ENCODE measurements at regions not wholly inside any gene's neighbourhood (a gene's known extent, or its start where the extent isn't known, plus 50 kb on each side); places are given as distances from the start of the nearest gene placed in this dataset.

DNA sequence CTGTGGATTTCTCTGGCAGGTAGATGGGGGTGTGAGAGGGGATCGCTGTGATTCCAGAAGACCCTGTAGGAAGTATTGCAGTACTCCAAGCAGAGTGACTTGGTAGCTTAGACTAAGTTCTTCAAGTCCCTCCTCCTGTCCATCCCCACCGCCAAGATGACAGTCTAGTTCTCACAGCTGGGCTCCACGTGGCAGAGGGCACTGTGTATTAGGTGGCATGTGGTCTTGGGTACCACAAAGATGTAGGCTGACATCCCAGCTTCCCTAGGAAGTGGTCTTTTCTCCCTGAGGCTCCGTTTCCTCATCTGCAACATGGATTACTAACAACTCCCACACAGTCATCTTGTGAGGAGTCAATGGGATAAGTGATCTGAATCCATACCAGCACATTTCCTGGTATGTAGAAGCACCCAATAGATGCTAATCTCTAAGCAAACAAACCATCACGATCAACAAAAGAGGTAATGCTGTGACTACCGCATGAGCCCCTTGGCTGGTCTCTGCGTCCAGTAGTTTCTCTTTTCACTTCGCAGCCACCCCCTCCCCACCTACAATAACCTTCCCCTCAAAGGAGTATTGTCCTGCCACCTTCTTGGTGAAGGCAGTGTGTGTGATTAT is 349.1 kb upstream of the EEF2KMT start:
- DNase-seq, result no peak

DNA sequence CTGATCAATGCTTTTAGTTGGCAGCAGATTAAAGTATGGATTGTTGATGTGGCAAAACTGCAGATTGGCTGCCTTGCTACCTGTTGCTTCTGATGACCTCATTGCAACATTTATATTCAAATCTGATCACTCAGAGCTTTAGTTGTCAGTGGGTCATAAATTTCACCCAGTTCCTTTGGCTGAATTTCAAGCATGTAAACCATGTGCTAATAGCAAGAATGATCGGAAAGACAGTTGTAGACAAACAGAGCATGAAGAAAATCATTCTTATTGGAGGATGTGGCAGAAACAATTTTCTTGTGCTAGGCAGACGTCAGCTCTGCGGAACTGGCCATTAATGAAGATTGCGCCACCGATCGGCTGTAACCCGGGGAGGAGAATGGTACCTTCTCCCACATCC is 346.6 kb upstream of the EEF2KMT start:
- no peak for DNase-seq

DNA sequence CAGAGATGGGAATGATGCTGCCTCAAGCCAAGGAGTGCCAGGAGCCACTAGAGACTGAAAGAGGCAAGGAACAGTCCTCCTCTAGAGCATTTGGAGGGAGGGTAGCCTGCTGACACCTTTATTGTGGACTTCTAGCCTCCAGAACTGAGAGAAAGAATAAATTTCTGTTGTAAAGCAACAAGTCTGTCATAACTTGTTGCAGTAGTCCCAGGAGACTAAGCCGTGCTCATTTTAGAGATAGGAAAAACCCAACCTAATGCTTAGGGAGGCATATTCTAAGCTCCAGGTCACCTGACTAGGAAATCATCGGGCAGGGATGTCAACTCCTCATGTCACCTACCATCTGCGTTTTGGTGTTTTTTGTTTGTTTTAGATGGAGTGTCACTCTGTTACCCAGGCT is 345.4 kb upstream of the EEF2KMT start:
- no peak for DNase-seq

DNA sequence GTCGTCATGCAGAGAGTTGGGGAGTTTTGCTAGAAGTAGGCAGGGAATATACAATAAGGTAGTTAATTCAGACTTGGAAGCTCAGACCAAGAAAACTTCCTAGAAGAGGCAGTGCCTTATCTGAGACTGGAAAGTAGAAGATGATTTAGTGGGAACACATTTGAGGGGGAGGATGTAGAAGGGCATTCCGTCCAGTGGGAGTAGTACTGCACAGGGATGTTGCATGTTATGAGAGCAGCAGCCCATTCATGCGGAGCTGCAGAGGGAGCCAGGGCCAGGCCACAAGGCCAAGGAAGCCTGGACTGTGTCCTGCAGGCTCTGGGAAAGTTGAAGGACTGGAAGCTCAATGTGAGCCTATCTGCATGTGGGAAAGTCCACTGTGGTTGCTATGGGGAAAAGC is 344.5 kb upstream of the EEF2KMT start:
- no peak for DNase-seq

DNA sequence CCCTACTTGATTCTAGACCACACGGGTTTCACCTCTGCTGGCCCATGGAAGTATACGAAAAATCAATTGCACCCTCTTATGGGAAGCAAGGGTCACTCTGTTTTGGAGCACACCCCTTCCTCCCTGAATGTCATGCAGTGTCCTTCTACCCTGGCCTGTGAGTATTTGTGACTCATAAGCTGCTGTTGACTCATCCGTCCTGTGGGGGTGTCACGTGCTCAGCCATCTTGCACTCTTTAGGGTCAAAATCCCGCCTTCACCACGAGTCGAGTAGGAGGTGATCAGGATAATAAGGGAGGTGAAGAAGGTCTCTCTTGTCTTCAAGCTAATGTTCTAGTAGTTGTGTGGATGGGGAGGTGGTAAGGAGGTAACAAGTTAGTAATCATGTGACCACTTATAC is 341.0 kb upstream of the EEF2KMT start:
- no peak for DNase-seq

DNA sequence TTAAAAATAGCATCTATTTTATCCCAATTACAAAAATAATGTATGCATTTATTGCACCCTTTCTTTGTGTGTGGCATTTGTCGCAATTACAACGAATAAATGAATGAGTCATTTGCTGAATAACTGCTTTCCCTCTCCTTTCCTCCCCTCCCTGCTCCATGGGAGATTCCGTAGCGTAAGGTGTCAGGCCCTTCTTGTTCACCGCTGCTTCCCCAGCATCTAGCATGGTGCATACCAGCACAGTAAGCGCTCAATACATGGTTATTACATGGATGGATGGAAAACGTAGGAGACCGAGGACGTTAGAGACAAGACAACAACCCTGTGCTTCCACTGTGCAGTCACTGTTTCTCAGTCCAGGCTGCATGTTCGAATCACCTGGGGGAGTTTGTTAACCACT is 336.0 kb upstream of the EEF2KMT start:
- DNase-seq, result no peak

DNA sequence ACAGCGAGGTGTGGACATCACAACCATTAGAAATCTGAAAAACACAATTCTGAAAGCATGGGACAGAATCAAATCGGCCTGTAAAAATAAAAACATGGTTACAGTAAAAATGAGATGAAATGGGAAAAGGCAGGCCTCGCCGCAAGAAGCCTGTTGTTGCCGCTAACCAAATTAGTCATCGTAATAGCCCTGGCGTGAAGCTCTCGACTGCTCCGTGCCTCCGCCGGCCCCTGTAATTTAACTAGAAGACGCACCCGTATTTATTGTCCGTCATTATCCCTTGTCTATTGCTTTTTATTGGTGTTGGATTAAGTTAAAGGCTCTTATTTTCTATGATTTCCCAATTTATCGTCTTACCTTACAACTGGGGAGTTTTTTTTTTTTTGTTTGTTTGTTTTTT is 334.6 kb upstream of the EEF2KMT start:
- no peak for DNase-seq

DNA sequence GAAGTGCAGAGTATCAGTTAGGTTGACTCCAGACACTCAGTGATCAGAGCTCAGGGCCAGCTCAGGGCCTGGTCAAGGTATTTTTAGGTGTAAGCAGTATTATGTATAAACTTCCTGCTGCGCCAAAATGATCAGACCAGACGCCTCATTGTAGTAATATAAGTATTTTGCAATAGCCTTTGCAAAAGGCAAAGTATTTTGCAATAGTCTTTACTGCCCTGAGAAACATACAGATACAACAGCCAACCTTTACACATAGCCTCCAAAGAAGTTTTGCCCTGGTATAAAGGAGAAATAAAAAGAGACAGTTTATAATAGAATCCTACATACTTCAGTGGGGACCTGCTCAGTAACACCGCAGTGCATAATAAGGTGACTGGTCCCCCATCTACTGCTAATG is 333.0 kb upstream of the EEF2KMT start:
- DNase-seq, result no peak

DNA sequence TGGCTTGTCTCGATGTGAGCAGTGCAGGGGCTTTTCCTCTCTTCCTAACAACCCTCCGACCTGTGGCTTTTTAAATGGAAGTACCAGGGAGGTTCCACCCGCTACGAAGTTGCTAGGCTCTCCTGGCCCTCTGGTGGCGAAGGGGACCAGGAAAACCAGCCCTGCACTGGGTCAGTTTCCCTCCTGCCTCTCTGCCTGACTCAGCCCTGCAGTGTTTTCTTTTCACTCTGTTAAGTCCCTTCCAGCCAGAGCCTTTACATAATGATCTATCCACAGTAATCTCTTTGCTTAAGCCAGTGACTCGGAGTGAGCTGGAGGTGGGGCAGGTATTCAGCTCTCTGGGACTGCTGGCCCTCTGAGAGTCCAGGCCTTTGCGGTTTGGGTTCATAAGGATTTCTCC is 331.3 kb upstream of the EEF2KMT start:
- no peak for DNase-seq

DNA sequence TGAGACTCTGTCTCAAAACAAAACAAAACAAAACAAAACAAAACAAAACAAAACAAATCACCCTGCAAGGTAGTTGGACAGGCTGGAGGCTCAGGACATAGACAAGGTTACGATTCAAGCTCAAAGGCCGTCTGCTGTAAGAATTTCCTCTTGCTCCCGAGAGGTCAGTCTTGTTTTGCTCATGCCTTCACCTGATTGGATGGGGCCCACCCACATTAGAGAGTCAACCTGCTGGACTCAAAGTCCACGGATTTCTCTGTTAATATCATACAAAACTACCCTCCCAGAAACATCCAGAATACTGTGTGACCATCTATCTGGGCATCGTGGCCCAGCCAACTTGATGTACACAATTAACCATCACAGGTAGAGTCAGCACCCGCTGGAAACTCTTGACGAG is 330.0 kb upstream of the EEF2KMT start:
- DNase-seq, result no peak

DNA sequence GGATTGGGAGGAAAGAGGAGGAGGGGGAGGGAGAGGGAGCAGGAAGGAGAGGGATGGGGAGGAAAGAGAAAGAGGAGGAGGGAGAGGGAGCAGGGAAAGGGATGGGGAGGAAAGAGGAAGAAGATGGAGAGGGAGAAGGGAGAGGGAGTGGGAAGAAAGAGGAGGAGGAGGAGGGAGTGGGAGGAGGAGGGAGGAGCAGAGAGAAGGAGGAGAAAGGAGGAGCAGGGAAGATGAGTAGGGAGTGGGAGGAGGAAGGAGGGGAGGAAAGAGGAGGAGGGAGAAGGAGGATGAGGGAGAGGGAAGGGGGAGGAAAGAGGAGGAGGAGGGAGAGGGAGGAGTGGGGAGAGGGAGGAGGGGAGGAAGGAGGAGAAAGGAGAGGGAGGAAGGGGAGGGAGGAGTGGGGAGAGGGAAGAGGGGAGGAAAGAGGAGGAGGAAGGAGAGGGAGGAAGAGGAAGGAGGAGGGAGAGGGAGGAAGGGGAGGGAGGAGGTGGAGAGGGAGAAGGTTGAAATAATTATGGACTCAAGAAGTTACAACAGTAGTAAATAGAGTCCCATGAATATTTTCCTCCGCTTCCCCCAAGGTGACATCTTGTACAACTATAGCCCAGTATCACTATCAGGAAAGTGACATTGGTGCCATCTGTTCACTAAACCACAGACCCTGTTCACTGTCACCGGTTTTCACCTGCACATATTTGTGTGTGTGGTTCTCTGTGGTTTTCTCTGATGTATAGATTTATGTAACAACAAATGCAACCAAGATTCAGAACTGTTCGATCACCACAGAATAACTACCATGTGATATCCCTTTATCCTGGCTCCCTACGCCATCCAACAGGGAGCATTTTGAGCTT is 325.3 kb upstream of the EEF2KMT start:
- DNase-seq, result no peak

DNA sequence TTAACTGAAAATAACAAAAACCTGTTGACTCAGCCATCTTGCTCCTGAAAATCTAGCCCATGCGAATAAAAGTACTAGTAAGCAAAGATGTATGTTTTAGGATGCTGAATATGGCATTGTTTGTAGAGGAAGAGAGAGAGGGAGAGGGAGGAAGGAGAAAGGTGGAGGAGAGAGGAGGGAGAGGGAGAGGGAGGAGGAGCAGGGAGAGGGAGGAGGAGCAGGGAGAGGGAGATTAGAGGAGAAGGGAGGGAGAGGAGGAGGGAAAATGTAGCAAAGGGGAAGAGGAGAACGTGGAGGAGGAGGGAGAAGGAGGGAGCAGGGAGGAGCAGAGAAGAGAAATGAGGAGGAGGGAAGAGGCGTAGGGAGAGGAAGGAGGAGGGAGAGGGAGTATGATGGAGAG is 324.5 kb upstream of the EEF2KMT start:
- no peak for DNase-seq

DNA sequence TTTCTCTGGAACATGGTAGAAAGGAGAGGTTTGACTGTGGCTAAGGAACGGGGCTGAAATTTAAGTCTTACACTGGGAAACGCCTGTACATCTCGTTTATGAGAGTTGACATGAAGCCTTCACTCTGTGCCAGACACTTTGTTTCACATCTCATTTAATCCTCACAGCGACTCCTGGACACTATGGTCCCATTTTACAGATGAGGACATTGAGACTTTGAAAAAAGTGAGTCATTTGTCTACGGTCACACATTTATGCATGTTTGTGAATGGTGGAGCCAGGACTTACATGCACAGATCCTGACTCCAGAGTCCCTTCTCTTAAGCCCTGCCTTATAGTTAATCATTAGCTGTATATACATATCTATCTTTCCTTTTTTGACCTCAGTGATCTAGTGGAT is 318.4 kb upstream of the EEF2KMT start:
- DNase-seq, result no peak

DNA sequence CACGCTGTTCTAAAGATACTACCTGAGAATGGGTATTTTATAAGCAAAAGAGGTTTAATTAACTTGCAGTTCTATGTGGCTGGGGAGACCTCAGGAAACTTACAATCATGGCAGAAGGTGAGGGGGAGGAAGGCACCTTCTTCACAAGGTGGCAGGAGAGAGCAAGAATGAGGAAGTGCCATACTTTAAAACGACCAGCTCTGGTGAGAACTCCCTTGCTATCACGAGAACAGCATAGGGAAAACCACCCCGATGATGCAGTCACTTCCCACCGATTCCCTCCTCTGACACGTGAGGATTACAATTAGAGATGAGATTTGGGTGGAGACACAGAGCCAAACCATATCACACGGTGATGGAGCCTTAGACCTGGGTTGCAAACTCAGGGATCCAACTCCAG is 317.5 kb upstream of the EEF2KMT start:
- DNase-seq, result no peak

DNA sequence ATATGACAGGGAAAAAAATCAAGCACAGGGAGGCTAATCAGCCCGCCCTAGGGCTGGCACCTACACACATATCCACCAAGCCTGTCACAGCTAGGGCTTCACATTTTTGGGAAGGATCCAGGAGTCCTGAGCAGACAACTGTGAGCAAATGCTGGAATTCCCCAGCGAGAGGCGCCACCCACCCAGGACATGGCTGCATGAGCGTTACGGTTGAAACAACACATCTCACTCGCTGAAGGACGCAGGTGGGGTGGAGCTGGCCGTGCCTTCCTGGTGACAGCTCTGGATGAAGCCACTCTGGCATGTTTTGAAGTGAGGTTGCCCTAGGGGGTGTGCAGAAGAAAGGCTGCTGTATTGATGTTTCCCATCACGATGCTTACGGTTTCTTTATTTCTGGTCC is 315.1 kb upstream of the EEF2KMT start:
- no peak for DNase-seq

DNA sequence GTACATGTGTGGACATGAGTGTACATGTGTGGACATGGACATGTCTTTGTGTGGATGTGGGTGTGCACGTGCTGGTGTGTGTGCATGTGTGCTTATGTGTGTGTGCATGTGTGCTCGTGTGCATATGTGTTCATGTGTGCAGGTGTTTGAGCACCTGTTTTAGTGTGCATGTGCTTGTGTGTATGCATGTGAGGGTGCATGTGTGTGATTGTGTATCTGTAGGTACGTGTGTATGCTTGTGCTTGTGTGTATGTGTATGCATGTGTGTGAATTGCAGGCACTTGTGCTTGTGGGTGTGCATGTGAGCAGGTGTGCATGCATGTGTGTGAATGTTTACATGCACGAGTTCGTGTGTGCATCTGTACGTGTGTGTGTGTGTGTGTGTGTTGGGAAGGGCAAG is 300.6 kb upstream of the EEF2KMT start:
- DNase-seq, result no peak

DNA sequence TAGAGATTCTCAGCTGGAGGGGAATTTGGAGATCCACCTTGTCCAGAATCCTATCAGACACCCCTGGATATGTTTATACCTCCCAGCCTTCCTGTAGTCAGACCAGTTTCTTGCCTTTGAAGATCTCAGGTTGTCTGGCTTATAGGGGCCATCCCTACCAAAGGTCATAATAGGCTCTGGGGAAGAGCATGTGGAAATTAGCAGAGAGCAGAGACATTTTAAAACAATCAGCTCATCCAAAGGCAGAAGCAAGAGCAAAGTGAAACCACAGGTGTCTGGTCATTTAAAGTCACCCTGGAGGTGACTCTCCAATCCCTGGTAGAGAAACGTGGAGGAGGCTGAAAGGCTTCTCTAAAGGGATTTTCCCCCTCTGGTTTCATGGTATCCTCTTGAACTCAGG is 299.3 kb upstream of the EEF2KMT start:
- DNase-seq, result no peak

DNA sequence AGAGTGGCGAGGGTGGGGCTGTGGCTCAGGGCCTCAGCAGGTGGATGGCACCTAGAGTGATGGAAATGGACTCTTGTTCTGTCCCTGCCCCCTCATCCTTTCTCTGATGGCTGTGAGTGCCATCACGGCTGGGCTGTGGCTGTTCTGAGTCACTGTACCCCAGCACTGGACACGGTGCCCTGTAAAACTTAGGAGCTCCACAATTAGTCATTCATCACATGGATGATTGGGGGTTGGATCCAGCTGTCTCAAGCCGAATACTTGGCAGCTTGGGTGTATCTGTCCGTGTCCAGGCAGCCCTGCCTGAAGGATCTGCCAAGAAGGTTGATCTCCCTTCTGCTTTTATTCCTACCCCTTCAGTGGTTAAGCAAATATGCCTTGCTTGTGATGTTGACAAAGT is 295.5 kb upstream of the EEF2KMT start:
- DNase-seq, result no peak

DNA sequence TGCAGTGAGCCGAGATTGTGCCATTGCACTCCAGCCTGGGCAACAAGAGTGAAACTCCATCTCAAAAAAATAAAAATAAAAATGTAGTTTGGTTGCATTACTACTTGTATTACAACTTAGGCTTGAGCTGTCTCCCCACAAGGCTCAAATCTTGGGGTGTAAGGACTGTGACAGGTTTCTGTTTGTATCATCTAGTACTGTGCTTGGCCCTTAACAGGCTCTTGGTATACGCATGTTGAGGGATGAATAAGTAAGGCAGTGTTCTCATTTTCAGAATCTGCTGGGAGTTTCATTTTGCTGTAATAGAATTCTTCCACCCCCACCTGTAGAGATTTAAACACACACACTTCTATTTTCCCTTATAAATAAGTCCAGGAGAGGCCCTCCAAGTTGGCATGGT is 289.4 kb upstream of the EEF2KMT start:
- no peak for DNase-seq

DNA sequence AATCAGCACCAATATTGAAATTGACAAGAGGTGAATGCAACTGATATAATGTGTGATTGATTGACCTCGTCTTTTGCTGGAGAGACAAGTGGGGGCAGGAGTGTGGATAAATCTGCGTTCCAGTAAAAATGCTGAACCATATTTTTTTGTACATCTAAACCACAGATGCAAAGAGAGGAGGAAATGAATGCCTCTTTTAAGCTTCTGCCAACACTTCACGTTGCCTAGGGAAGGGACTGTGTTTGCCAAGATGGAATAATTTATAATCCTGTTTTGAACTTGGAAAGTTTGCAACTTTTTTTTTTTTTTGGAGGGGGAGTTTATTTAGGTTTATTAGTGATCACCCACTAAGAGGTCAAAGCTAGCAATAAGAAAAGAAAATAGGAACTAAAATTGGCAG is 288.2 kb upstream of the EEF2KMT start:
- no peak for DNase-seq

DNA sequence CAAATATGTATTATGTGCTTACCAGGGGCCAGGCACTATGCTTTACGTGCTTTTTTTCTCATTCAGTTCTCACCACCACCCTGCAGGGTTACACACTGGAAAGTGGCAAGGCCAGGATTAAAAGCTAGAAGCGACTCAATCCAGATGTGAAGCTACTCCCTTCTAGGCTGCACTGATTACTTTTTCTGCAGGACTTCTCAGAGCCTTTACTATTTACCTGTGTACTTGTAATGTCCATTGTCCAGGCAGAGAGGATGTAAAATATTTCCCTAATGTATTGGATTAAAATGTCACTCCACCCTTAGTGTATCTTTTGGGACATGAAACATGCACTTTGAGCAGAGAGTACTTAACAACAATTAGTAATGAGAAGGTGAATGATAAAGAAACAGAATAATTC is 287.5 kb upstream of the EEF2KMT start:
- DNase-seq, result no peak

DNA sequence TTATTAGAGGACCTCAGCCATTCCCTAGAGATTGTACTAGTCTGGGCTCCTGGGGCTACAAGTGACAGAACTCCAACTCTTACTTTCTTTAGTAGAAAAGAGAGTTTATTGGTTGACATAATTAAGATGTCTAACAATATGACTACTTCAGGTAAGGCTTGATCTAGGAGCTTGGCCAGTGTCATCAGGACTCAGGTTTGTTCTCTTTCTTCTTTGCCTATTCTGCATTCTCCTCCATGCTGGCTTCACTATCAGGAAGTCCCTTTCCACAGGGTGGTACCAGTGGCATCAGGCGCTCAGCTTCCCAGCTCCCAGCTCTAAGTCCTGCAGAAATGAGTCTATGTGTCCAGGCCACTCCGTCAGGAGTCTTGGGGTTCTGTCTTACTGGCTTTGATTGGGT is 286.1 kb upstream of the EEF2KMT start:
- no peak for DNase-seq

DNA sequence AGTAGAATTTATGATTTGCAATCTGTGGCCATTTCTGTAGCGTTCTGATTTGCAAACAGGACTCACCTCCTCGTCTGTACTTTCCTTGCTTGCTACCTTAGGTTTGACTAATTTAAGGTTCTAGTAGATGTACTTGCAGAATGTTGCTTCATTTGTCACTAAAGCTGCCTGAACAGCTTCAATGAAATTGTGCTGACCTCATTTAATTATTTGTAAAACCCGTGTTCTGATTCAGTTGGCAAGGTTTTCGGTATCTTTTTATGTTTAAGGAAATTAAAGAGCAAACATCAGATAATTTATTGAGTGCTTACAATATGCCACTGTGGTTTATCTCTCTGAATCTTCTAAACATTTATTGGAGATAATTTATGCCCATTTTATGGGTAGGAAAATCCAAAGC is 284.9 kb upstream of the EEF2KMT start:
- DNase-seq, result no peak

DNA sequence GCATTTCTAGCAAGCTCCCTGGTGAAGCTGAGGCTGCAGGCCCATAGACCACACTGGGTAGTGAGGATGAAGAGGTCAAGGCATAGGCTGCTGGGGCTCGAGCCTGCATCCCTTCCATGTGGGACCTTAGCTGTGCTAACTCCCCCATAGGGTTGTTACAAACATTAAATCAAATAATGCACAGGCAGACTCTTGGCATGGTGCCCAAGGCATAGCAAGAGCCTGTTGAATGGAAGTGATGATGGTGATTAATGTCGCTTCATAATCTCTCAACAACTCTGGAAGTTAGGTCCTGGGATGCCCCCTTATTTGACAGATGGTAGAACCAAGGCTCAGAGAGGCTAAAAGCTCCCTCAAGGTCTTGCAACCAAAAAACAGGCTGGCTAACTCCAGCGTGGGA is 283.9 kb upstream of the EEF2KMT start:
- no peak for DNase-seq

DNA sequence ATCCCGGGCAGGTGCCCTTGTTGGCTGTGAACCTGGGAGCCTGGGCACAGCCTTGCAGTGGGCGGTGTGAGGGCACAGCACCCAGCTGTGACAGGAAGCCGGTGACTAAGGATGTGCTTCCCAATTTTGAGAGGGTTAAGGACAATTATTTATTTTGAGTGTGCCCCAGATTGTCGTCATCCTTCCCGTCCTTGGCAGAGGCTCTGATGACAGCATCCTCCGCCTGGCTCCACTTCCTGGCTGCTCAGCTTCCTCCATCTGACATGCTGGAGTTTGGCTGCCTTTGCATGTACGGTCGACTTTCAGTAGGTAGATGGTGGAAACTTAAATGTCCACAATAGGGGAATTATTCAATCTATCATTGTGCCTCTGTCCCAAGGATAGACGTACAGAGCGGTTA is 282.4 kb upstream of the EEF2KMT start:
- no peak for DNase-seq

All from activated gamma-delta T cell (primary cell).